ENCODE measurements at regions not wholly inside any gene's neighbourhood (a gene's known extent, or its start where the extent isn't known, plus 50 kb on each side); places are given as distances from the start of the nearest gene placed in this dataset.

DNA sequence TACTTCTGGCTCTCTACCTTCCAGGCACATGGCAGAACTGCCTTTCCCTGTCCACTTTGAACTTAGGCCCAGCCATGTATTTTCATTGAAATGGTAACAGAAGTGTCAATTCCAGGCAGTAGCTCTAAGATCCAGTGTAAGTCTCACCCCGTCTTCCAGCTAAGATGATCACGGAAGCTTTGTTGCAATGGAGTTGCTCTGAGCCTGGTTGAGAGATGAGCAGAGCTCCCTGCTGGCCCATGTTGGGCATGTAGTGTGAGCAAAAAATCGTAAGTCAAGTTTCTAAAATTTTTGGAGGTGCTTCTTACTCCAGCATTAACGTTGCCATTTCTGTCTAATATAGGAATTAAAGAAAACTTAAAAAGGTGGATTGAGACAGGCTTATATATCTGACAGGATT lies 274.4 kb downstream of the IPMK start:
- TF ChIP-seq, protein P1, sequence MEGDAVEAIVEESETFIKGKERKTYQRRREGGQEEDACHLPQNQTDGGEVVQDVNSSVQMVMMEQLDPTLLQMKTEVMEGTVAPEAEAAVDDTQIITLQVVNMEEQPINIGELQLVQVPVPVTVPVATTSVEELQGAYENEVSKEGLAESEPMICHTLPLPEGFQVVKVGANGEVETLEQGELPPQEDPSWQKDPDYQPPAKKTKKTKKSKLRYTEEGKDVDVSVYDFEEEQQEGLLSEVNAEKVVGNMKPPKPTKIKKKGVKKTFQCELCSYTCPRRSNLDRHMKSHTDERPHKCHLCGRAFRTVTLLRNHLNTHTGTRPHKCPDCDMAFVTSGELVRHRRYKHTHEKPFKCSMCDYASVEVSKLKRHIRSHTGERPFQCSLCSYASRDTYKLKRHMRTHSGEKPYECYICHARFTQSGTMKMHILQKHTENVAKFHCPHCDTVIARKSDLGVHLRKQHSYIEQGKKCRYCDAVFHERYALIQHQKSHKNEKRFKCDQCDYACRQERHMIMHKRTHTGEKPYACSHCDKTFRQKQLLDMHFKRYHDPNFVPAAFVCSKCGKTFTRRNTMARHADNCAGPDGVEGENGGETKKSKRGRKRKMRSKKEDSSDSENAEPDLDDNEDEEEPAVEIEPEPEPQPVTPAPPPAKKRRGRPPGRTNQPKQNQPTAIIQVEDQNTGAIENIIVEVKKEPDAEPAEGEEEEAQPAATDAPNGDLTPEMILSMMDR (CRISPR knock-in tag; IDR thresholded peaks at IDR 0.05), result no peak
- TF ChIP-seq, protein P2, sequence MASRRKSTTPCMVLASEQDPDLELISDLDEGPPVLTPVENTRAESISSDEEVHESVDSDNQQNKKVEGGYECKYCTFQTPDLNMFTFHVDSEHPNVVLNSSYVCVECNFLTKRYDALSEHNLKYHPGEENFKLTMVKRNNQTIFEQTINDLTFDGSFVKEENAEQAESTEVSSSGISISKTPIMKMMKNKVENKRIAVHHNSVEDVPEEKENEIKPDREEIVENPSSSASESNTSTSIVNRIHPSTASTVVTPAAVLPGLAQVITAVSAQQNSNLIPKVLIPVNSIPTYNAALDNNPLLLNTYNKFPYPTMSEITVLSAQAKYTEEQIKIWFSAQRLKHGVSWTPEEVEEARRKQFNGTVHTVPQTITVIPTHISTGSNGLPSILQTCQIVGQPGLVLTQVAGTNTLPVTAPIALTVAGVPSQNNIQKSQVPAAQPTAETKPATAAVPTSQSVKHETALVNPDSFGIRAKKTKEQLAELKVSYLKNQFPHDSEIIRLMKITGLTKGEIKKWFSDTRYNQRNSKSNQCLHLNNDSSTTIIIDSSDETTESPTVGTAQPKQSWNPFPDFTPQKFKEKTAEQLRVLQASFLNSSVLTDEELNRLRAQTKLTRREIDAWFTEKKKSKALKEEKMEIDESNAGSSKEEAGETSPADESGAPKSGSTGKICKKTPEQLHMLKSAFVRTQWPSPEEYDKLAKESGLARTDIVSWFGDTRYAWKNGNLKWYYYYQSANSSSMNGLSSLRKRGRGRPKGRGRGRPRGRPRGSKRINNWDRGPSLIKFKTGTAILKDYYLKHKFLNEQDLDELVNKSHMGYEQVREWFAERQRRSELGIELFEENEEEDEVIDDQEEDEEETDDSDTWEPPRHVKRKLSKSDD (CRISPR knock-in tag; IDR thresholded peaks at IDR 0.05; ENCODE audit: low read depth), result no peak
- TF ChIP-seq FOXP1 (IDR thresholded peaks at IDR 0.05) (no peak), FOXP1 (CRISPR knock-in tag; IDR thresholded peaks at IDR 0.05) (no peak), TGIF2 (CRISPR knock-in tag; IDR thresholded peaks at IDR 0.05) (no peak), SETDB1 (CRISPR knock-in tag; IDR thresholded peaks at IDR 0.05; ENCODE audit: borderline replicate concordance) (no peak), TCF7 (IDR thresholded peaks at IDR 0.05; ENCODE audit: low read depth) (no peak), NFKB2 (CRISPR knock-in tag; IDR thresholded peaks at IDR 0.05; ENCODE audit: borderline replicate concordance) (no peak), DMAP1 (CRISPR knock-in tag; IDR thresholded peaks at IDR 0.05) (no peak), CHCHD3 (CRISPR knock-in tag; IDR thresholded peaks at IDR 0.05) (no peak)
- TF ChIP-seq, protein P3, sequence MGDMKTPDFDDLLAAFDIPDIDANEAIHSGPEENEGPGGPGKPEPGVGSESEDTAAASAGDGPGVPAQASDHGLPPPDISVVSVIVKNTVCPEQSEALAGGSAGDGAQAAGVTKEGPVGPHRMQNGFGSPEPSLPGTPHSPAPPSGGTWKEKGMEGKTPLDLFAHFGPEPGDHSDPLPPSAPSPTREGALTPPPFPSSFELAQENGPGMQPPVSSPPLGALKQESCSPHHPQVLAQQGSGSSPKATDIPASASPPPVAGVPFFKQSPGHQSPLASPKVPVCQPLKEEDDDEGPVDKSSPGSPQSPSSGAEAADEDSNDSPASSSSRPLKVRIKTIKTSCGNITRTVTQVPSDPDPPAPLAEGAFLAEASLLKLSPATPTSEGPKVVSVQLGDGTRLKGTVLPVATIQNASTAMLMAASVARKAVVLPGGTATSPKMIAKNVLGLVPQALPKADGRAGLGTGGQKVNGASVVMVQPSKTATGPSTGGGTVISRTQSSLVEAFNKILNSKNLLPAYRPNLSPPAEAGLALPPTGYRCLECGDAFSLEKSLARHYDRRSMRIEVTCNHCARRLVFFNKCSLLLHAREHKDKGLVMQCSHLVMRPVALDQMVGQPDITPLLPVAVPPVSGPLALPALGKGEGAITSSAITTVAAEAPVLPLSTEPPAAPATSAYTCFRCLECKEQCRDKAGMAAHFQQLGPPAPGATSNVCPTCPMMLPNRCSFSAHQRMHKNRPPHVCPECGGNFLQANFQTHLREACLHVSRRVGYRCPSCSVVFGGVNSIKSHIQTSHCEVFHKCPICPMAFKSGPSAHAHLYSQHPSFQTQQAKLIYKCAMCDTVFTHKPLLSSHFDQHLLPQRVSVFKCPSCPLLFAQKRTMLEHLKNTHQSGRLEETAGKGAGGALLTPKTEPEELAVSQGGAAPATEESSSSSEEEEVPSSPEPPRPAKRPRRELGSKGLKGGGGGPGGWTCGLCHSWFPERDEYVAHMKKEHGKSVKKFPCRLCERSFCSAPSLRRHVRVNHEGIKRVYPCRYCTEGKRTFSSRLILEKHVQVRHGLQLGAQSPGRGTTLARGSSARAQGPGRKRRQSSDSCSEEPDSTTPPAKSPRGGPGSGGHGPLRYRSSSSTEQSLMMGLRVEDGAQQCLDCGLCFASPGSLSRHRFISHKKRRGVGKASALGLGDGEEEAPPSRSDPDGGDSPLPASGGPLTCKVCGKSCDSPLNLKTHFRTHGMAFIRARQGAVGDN (CRISPR knock-in tag; IDR thresholded peaks at IDR 0.05), result no peak
- TF ChIP-seq, protein P4, sequence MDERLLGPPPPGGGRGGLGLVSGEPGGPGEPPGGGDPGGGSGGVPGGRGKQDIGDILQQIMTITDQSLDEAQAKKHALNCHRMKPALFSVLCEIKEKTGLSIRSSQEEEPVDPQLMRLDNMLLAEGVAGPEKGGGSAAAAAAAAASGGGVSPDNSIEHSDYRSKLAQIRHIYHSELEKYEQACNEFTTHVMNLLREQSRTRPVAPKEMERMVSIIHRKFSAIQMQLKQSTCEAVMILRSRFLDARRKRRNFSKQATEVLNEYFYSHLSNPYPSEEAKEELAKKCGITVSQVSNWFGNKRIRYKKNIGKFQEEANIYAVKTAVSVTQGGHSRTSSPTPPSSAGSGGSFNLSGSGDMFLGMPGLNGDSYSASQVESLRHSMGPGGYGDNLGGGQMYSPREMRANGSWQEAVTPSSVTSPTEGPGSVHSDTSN (CRISPR knock-in tag; IDR thresholded peaks at IDR 0.05), result no peak
- TF ChIP-seq, protein P5, sequence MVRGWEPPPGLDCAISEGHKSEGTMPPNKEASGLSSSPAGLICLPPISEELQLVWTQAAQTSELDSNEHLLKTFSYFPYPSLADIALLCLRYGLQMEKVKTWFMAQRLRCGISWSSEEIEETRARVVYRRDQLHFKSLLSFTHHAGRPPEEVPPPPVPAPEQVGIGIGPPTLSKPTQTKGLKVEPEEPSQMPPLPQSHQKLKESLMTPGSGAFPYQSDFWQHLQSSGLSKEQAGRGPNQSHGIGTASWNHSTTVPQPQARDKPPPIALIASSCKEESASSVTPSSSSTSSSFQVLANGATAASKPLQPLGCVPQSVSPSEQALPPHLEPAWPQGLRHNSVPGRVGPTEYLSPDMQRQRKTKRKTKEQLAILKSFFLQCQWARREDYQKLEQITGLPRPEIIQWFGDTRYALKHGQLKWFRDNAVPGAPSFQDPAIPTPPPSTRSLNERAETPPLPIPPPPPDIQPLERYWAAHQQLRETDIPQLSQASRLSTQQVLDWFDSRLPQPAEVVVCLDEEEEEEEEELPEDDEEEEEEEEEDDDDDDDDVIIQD (CRISPR knock-in tag; IDR thresholded peaks at IDR 0.05; ENCODE audit: low read depth), result no peak

All from HepG2 (cell line).